ENCODE measurements at regions not wholly inside any gene's neighbourhood (a gene's known extent, or its start where the extent isn't known, plus 50 kb on each side); places are given as distances from the start of the nearest gene placed in this dataset.
"Not testable (repeated sequence)": the region's sequence is repeated elsewhere in the genome, so short reads cannot be mapped to it uniquely, and the experiment has no call there.

DNA sequence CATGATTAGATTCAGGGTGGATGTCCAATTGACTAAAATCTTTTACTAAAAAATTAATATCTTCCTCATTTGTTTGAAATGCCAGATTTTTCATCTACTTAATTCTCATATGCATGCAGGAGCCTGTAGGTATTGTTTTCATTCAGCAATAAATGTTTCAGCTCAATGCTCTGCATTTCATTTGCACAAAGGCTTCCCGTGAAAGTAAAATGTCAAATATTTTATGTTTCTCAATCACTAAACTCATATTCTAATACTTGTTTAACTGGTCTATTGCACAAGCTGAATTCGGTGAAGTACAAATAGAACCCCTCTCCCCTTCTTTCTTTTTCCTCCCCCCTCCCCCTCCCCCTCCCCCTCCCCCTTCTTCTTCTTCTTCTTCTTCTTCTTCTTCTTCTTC, 175.9 kb downstream of the MCHR2 start:
- Mint-ChIP-seq H3K4me3 (no peak overlapping the region), H3K27me3 (peaks cover 37% of the 10 kb centered on the region), H3K36me3 (ENCODE audit: low read depth) (no peaks in the 10 kb centered on the region), H3K27ac (no peak overlapping the region), H3K4me1 (ENCODE audit: low read depth) (peaks cover 5% of the 10 kb centered on the region), H3K9me3 (no peaks in the 10 kb centered on the region)

DNA sequence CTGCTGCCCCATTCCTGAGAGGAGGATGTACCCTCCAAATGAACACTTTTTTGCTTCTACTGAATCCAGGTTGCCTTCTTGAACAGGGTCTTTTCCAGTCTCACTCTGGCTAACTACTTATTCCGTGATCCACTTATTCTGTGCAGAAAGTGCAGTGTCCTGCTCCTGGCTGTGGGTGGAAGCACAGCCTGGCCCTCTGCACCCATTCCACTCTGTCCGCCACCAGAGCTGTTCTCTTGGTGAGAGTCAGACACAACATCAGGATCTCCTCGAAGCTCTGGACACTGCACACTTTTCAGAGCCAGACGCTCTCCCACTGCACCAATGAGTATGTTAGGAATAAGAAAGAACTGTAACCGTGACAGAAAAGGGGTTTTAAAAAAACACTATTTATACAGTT, 174.2 kb downstream of the MCHR2 start:
- Mint-ChIP-seq H3K4me3 (no peak overlapping the region), H3K4me1 (ENCODE audit: low read depth) (peaks cover 7% of the 10 kb centered on the region), H3K27ac (no peak overlapping the region), H3K36me3 (ENCODE audit: low read depth) (no peaks in the 10 kb centered on the region), H3K9me3 (no peaks in the 10 kb centered on the region), H3K27me3 (peaks cover 35% of the 10 kb centered on the region)

GRCh38 chr6:99821164-99821563, 172.9 kb downstream of the MCHR2 start:
- Mint-ChIP-seq H3K27me3 (peaks cover 35% of the 10 kb centered on the region), H3K9me3 (no peaks in the 10 kb centered on the region), H3K36me3 (ENCODE audit: low read depth) (no peaks in the 10 kb centered on the region), H3K27ac (no peak overlapping the region), H3K4me1 (ENCODE audit: low read depth) (peaks cover 7% of the 10 kb centered on the region), H3K4me3 (no peak overlapping the region)

GRCh38 chr6:99822741-99823512, 171.1 kb downstream of the MCHR2 start:
- Mint-ChIP-seq H3K9me3 (no peaks in the 10 kb centered on the region), H3K4me1 (ENCODE audit: low read depth) (peaks cover 7% of the 10 kb centered on the region), H3K4me3 (peak overlapping the region; percentile 58), H3K27ac (no peak overlapping the region), H3K36me3 (ENCODE audit: low read depth) (no peaks in the 10 kb centered on the region), H3K27me3 (peaks cover 35% of the 10 kb centered on the region)

- not testable (repeated sequence) for H3K36me3 Mint-ChIP-seq (ENCODE audit: low read depth); H3K4me1 Mint-ChIP-seq (ENCODE audit: low read depth); H3K9me3 Mint-ChIP-seq; H3K27ac Mint-ChIP-seq
- H3K27me3 Mint-ChIP-seq, result peaks cover 35% of the 10 kb centered on the region
- peak overlapping the region; percentile 58 for H3K4me3 Mint-ChIP-seq
Observed at GRCh38 chr6:99823513-99824235, 170.3 kb downstream of the MCHR2 start.

DNA sequence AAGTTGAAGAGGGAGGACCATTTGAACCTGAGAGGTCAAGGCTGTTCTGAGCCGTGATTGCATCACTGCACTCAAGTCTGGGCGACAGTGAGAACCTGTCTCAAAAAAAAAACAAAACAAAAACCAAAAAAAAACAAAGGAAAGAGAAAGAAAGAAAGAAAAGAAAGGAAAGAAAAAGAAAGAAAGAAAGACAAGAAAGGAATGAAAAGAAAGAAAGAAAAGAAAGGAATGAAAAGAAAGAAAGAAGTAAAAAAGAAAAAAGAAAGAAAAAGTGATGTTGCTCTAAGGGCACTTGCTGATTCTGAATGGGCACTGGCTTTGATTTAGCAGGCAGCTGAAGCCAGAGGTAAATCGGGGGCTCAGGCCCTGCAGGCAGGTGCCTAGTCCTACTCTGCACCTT, 161.0 kb downstream of the MCHR2 start:
- Mint-ChIP-seq H3K9me3 (no peaks in the 10 kb centered on the region), H3K4me3 (no peak overlapping the region)

DNA sequence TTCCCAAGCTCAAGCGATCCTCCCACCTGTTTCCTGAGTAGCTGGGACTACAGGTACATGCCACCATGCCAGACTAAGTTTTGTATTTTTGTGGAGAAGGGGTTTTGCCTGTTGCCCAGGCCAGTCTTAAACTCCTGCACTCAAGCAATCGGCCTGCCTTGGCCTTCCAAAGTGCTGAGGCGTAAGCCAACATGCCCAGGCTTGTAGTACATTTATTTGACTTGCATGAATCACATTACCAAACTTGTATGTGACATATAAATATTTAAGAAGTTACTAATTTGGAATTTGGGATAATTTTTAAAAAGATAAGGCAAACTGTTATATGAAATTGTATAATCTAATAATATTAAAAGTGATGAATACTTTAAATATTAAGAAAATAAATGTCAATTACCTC, 157.6 kb downstream of the MCHR2 start:
- Mint-ChIP-seq H3K4me3 (no peak overlapping the region), H3K27ac (no peak overlapping the region), H3K4me1 (ENCODE audit: low read depth) (no peaks in the 10 kb centered on the region), H3K36me3 (ENCODE audit: low read depth) (no peaks in the 10 kb centered on the region), H3K27me3 (peaks cover 17% of the 10 kb centered on the region), H3K9me3 (no peaks in the 10 kb centered on the region)

More for the DNA sequence above, 161.0 kb downstream of the MCHR2 start:
- H3K27ac Mint-ChIP-seq, result no peak overlapping the region
- no peaks in the 10 kb centered on the region for H3K4me1 Mint-ChIP-seq (ENCODE audit: low read depth)
- peaks cover 16% of the 10 kb centered on the region for H3K27me3 Mint-ChIP-seq
- no peaks in the 10 kb centered on the region for H3K36me3 Mint-ChIP-seq (ENCODE audit: low read depth)

DNA sequence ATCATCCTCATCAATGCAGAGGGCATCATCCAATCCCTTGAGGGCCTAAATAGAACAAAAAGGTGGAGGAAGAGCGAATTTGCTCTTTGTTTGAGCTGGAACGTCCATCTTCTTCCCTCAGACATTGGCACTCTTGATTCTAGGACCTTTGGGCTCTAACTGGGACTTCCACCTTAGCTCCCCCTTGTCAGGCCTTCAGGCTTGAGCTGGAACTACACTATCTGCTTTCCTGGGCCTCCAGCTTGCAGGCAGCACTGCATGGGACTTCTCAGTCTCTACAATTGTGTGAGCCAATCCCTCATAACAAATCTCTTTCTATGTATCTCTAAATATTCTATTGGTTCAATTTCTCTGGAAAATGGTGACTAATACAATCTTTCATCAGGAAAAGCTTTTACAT, 155.4 kb downstream of the MCHR2 start:
- Mint-ChIP-seq H3K4me3 (no peak overlapping the region), H3K4me1 (ENCODE audit: low read depth) (no peaks in the 10 kb centered on the region), H3K27ac (no peak overlapping the region), H3K36me3 (ENCODE audit: low read depth) (no peaks in the 10 kb centered on the region), H3K9me3 (no peaks in the 10 kb centered on the region), H3K27me3 (peaks cover 12% of the 10 kb centered on the region)

DNA sequence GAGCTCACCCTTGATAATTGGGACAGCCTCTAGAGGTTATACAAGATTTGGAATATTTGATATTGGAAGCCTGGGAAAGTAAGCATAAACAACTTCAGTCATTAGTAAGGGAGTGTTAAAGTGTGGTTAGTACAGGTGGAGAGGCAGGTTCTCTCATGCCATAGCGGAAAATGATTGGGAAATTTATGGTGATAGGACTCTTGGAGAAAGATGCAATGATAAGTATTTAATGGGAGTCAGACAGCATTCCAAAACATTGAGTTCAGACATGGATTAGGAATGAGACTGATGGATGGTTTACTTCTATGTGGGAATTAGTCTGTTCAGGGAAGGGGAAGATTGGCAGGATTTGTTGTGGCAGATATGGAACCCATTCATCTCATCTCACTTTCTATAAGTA, 152.7 kb downstream of the MCHR2 start:
- no peak overlapping the region for H3K27ac Mint-ChIP-seq
- H3K4me1 Mint-ChIP-seq (ENCODE audit: low read depth), result no peaks in the 10 kb centered on the region
- no peak overlapping the region for H3K4me3 Mint-ChIP-seq
- H3K9me3 Mint-ChIP-seq, result no peaks in the 10 kb centered on the region
- no peaks in the 10 kb centered on the region for H3K36me3 Mint-ChIP-seq (ENCODE audit: low read depth)
- peaks cover 12% of the 10 kb centered on the region for H3K27me3 Mint-ChIP-seq

GRCh38 chr6:99846006-99846405, 148.0 kb downstream of the MCHR2 start:
- H3K9me3 Mint-ChIP-seq, result no peaks in the 10 kb centered on the region
- H3K4me1 Mint-ChIP-seq (ENCODE audit: low read depth), result no peaks in the 10 kb centered on the region
- peaks cover 26% of the 10 kb centered on the region for H3K27me3 Mint-ChIP-seq
- no peak overlapping the region for H3K4me3 Mint-ChIP-seq
- H3K36me3 Mint-ChIP-seq (ENCODE audit: low read depth), result no peaks in the 10 kb centered on the region
- no peak overlapping the region for H3K27ac Mint-ChIP-seq

- Mint-ChIP-seq H3K27ac (no peak overlapping the region), H3K27me3 (peaks cover 35% of the 10 kb centered on the region), H3K36me3 (ENCODE audit: low read depth) (no peaks in the 10 kb centered on the region), H3K4me3 (no peak overlapping the region), H3K9me3 (no peaks in the 10 kb centered on the region), H3K4me1 (ENCODE audit: low read depth) (no peaks in the 10 kb centered on the region)
Observed at GRCh38 chr6:99850841-99851240, 143.2 kb downstream of the MCHR2 start.

GRCh38 chr6:99852031-99852430, 142.0 kb downstream of the MCHR2 start:
- Mint-ChIP-seq H3K36me3 (ENCODE audit: low read depth) (no peaks in the 10 kb centered on the region), H3K4me3 (no peak overlapping the region), H3K4me1 (ENCODE audit: low read depth) (no peaks in the 10 kb centered on the region), H3K9me3 (no peaks in the 10 kb centered on the region), H3K27me3 (peaks cover 40% of the 10 kb centered on the region), H3K27ac (no peak overlapping the region)

- no peak overlapping the region for H3K4me3 Mint-ChIP-seq
Observed at GRCh38 chr6:99867026-99867425, 127.0 kb downstream of the MCHR2 start.

GRCh38 chr6:99868074-99868702, 125.8 kb downstream of the MCHR2 start:
- peaks cover 20% of the 10 kb centered on the region for H3K27me3 Mint-ChIP-seq
- no peak overlapping the region for H3K4me3 Mint-ChIP-seq
- no peak overlapping the region for H3K27ac Mint-ChIP-seq
- H3K36me3 Mint-ChIP-seq (ENCODE audit: low read depth), result no peaks in the 10 kb centered on the region
- no peaks in the 10 kb centered on the region for H3K4me1 Mint-ChIP-seq (ENCODE audit: low read depth)
- H3K9me3 Mint-ChIP-seq, result no peaks in the 10 kb centered on the region

More at GRCh38 chr6:99867026-99867425, 127.0 kb downstream of the MCHR2 start:
- Mint-ChIP-seq H3K4me1 (ENCODE audit: low read depth) (no peaks in the 10 kb centered on the region), H3K36me3 (ENCODE audit: low read depth) (no peaks in the 10 kb centered on the region), H3K27ac (no peak overlapping the region), H3K27me3 (peaks cover 16% of the 10 kb centered on the region), H3K9me3 (no peaks in the 10 kb centered on the region)
